ENCODE measurements at regions not wholly inside any gene's neighbourhood (a gene's known extent, or its start where the extent isn't known, plus 50 kb on each side); places are given as distances from the start of the nearest gene placed in this dataset.

- Histone ChIP-seq H3K27me3 (replicated peaks) (no peaks in the 10 kb centered on the region), H3K36me3 (replicated peaks) (no peaks in the 10 kb centered on the region), H3K4me3 (ENCODE audit: low read depth, low read length) (no peak overlapping the region), H3K27ac (no peak overlapping the region)
- no peak for DNase-seq
- TF ChIP-seq, protein P1, sequence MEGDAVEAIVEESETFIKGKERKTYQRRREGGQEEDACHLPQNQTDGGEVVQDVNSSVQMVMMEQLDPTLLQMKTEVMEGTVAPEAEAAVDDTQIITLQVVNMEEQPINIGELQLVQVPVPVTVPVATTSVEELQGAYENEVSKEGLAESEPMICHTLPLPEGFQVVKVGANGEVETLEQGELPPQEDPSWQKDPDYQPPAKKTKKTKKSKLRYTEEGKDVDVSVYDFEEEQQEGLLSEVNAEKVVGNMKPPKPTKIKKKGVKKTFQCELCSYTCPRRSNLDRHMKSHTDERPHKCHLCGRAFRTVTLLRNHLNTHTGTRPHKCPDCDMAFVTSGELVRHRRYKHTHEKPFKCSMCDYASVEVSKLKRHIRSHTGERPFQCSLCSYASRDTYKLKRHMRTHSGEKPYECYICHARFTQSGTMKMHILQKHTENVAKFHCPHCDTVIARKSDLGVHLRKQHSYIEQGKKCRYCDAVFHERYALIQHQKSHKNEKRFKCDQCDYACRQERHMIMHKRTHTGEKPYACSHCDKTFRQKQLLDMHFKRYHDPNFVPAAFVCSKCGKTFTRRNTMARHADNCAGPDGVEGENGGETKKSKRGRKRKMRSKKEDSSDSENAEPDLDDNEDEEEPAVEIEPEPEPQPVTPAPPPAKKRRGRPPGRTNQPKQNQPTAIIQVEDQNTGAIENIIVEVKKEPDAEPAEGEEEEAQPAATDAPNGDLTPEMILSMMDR (IDR thresholded peaks at IDR 0.05; ENCODE audit: low read depth, low read length, missing control alignments), result no peak
- in situ Hi-C loops (cut with HindIII; ENCODE audit: low pct_ligation_motif_present, low sequenced_read_pairs), result no loop called here
Observed at GRCh38 chr4:163665521-163666331, 171.2 kb downstream of the TMA16 start.

DNA sequence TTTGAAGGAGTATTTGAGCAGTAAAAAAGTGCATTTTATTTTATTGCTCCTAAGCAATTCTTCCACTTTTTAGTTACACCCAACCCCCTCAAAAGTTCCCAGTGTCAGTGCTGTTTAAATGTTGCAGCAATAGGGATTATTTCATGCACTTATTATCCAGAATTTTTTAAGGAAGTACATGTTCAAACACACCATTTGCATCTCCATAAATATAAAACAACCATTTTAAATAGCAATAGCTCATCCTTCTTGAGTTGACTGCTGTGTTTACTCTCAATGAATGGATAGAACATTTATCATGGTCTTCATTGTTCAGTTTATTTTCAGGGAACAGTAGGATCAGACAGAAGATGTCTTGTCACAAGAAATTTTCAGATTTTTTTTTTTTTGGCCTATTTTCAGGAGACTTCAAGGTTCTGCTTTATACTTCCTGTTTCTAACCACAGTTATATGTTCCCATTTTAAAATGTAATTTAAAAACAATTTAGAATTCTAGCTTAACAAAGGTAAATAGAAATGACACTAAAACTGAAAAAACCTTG is 171.9 kb downstream of the TMA16 start:
- DNase-seq, result no peak
- Histone ChIP-seq H3K36me3 (replicated peaks) (no peaks in the 10 kb centered on the region), H3K27ac (no peak overlapping the region), H3K4me3 (ENCODE audit: low read depth, low read length) (no peak overlapping the region), H3K27me3 (replicated peaks) (no peaks in the 10 kb centered on the region)
- in situ Hi-C loops (cut with HindIII; ENCODE audit: low pct_ligation_motif_present, low sequenced_read_pairs), result no loop called here
- TF ChIP-seq, protein P1 (IDR thresholded peaks at IDR 0.05; ENCODE audit: low read depth, low read length, missing control alignments), result no peak

DNA sequence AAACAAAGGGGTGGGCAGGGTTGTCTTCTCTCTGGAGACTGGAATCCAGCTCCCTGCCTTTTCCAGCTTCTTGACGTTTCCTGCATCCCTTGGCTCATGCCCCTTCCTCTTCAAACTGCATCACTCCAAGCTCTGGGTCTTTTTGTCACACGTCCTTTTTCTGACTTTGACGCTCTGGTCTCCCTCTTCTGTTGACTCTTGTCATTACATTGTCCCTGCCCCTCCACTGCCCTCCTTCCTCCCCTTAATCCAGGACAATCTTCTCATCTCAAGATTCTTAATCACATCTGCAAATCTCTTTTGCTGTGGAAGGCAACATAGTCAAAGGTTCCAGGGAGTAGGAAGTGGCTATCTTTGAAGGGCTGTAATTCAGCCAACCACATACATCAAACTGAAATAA is 178.3 kb downstream of the TMA16 start:
- TF ChIP-seq, protein P1 (IDR thresholded peaks at IDR 0.05; ENCODE audit: low read depth, low read length, missing control alignments), result peak; percentile 11
- in situ Hi-C loops (cut with HindIII; ENCODE audit: low pct_ligation_motif_present, low sequenced_read_pairs), result no loop called here
- H3K36me3 ChIP-seq (replicated peaks), result no peaks in the 10 kb centered on the region
- no peak overlapping the region for H3K27ac ChIP-seq
- no peak overlapping the region for H3K4me3 ChIP-seq (ENCODE audit: low read depth, low read length)
- H3K27me3 ChIP-seq (replicated peaks), result no peaks in the 10 kb centered on the region
- DNase-seq, result no peak

GRCh38 chr4:163673848-163674697 is 179.6 kb downstream of the TMA16 start:
- in situ Hi-C loops (cut with HindIII; ENCODE audit: low pct_ligation_motif_present, low sequenced_read_pairs), result no loop called here
- TF ChIP-seq, protein P1 (IDR thresholded peaks at IDR 0.05; ENCODE audit: low read depth, low read length, missing control alignments), result no peak
- Histone ChIP-seq H3K36me3 (replicated peaks) (no peaks in the 10 kb centered on the region), H3K4me3 (ENCODE audit: low read depth, low read length) (no peak overlapping the region), H3K27me3 (replicated peaks) (no peaks in the 10 kb centered on the region), H3K27ac (no peak overlapping the region)
- no peak for DNase-seq

DNA sequence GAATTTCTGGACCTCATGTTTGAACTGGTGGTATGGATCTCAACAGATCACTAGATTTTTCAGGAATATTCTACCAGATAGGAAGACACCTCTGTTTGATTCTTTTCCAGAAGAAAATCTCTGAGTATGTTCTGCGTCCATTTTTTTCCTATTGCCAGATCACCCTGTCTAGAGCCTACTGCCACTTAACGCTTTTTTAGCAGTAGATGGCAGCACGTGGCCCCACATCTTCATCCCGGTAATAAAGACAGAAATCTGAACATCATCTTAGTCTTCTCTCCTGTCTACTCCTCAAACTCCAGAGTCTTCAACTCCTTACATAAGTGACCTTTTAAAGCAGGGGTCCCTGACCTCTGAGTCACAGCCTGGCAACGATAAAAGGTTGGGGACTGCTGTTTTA is 184.7 kb downstream of the TMA16 start:
- no peaks in the 10 kb centered on the region for H3K36me3 ChIP-seq (replicated peaks)
- no peaks in the 10 kb centered on the region for H3K27me3 ChIP-seq (replicated peaks)
- TF ChIP-seq, protein P1 (IDR thresholded peaks at IDR 0.05; ENCODE audit: low read depth, low read length, missing control alignments), result peak; percentile 64
- no peak overlapping the region for H3K27ac ChIP-seq
- in situ Hi-C loops (cut with HindIII; ENCODE audit: low pct_ligation_motif_present, low sequenced_read_pairs), result no loop called here
- DNase-seq, result peak; percentile 33
- no peak overlapping the region for H3K4me3 ChIP-seq (ENCODE audit: low read depth, low read length)
